T-cell (primary cell): ENCODE measurements at regions not wholly inside any gene's neighbourhood (a gene's known extent, or its start where the extent isn't known, plus 50 kb on each side); places are given as distances from the start of the nearest gene placed in this dataset.

ENCODE experiments used
- ATAC-seq, 4 experiments: fragments of 200-7000 bp in 3 of 4; fragments of 150-1000 bp in 1 of 4; cut with Tn5 transposase; replicated peaks in 1 of 4; 1 replicate in 3 of 4; 2 replicates in 1 of 4; pipeline ENCODE4 v1.10.0; 2021; ENCODE audit warnings: moderate library complexity in 3 of 4, mild to moderate bottlenecking in 2 of 4, moderate number of reproducible peaks in 1 of 4
- CTCF ChIA-PET, 2 donors: fragments of 300-600 bp; sonication (Branson Sonifier 250); formaldehyde crosslinking; loops; one replicate each; lab custom pipeline; 2022; ENCODE audit warnings: antibody characterized with exemption in 2 of 2; lab: Charles Lee
- POLR2A ChIA-PET, 2 donors: fragments of 300-600 bp; sonication (Branson Sonifier 250); formaldehyde crosslinking; loops; one replicate each; lab custom pipeline; 2022; ENCODE audit warnings: antibody characterized with exemption in 2 of 2; lab: Charles Lee
- DNase-seq, 35 experiments: peaks; one replicate each; pipeline versions ENCODE4 v3.0.0 to v3.0.0-alpha.2; 2013 to 2023
- H3K27ac ChIP-seq: one replicate; pipeline ENCODE4 v1.5.1; 2013; ENCODE audit warnings: low read length
- H3K27me3 ChIP-seq, 2 experiments: replicated peaks in 1 of 2; 1 replicate in 1 of 2; 2 replicates in 1 of 2; pipeline versions ENCODE4 v1.6.1 to v1.7.0; 2013; ENCODE audit warnings: low read length in 1 of 2, mixed read lengths in 1 of 2; ENCODE audit not compliant: control insufficient read depth in 2 of 2, insufficient read depth in 2 of 2; ENCODE audit errors: extremely low read depth in 1 of 2
- H3K36me3 ChIP-seq, 2 donors: 1 replicate in 1 of 2; 2 replicates in 1 of 2; pipeline versions ENCODE4 v1.6.1 to v1.7.0; 2013; ENCODE audit warnings: low read length in 1 of 2; ENCODE audit not compliant: control insufficient read depth in 2 of 2, insufficient read depth in 1 of 2; ENCODE audit errors: extremely low read depth in 1 of 2
- H3K4me1 ChIP-seq, 2 experiments: 1 replicate in 1 of 2; 2 replicates in 1 of 2; pipeline versions ENCODE4 v1.6.1 to v1.7.0; 2013; ENCODE audit warnings: low read length in 2 of 2, mixed read lengths in 1 of 2; ENCODE audit not compliant: insufficient read depth in 2 of 2, control insufficient read depth in 1 of 2; ENCODE audit errors: extremely low read depth in 1 of 2
- H3K4me3 ChIP-seq, 2 donors: 1 replicate in 1 of 2; 2 replicates in 1 of 2; pipeline versions ENCODE4 v1.5.1 to v1.7.0; 2013; ENCODE audit warnings: mild to moderate bottlenecking in 2 of 2, low read length in 1 of 2, moderate library complexity in 1 of 2; ENCODE audit not compliant: control insufficient read depth in 1 of 2; ENCODE audit errors: extremely low read depth in 1 of 2
- H3K9me3 ChIP-seq: 2 replicates; pipeline ENCODE4 v1.7.0; 2013
- H3K27ac Mint-ChIP-seq, 2 donors: one replicate each; pipeline ENCODE4 v1.8.0; 2020 to 2021; ENCODE audit warnings: mild to moderate bottlenecking in 2 of 2, mixed read lengths in 2 of 2
- H3K27me3 Mint-ChIP-seq, 2 donors: one replicate each; pipeline ENCODE4 v1.8.0; 2021 to 2022; ENCODE audit warnings: mixed read lengths in 2 of 2
- H3K36me3 Mint-ChIP-seq: one replicate; pipeline ENCODE4 v1.8.0; 2021; ENCODE audit warnings: mixed read lengths
- H3K4me1 Mint-ChIP-seq, 3 donors: one replicate each; pipeline ENCODE4 v1.8.0; 2020 to 2022; ENCODE audit warnings: mixed read lengths in 3 of 3, mild to moderate bottlenecking in 1 of 3
- H3K4me3 Mint-ChIP-seq, 3 donors: one replicate each; pipeline ENCODE4 v1.8.0; 2020 to 2022; ENCODE audit warnings: mild to moderate bottlenecking in 3 of 3, mixed read lengths in 3 of 3, moderate library complexity in 3 of 3
- H3K9me3 Mint-ChIP-seq, 3 donors: one replicate each; pipeline ENCODE4 v1.8.0; 2020 to 2022; ENCODE audit warnings: mixed read lengths in 3 of 3
- WGBS: methylation state at CpG from one replicate; pipeline ENCODE4 v1.1.5; 2013; ENCODE audit warnings: missing lambda C conversion rate; ENCODE audit not compliant: insufficient coverage; 5-methylcytosine and 5-hydroxymethylcytosine counted together

GRCh38 chr1:221839782-221840395 is 98.0 kb upstream of the DUSP10 start:
- WGBS = 33% methylated on average over 7 of the region's 7 CpGs
- Histone ChIP-seq H3K27ac (peak overlapping the region; percentile 39), H3K9me3 (no peaks in the 10 kb centered on the region), H3K36me3 (no peaks in the 10 kb centered on the region), H3K4me1 (peaks cover 6 to 21% of the 10 kb centered on the region in 2 experiments), H3K4me3 (no peak overlapping the region), H3K27me3 (no peaks in the 10 kb centered on the region)
- Mint-ChIP-seq H3K27me3 (peaks cover 0 to 3% of the 10 kb centered on the region in 2 donors), H3K4me1 (peaks cover 15 to 40% (median 36%) of the 10 kb centered on the region in 3 donors), H3K9me3 (no peaks in the 10 kb centered on the region), H3K36me3 (no peaks in the 10 kb centered on the region), H3K27ac (peak overlapping the region; percentile 69 to 82), H3K4me3 (no peak overlapping the region)
- CTCF ChIA-PET = interaction anchor here in 1 of 2 donors (1.0 kb wide), 1 partner anchor 11 kb away, joined by 4 read pairs; no protein-coding TSS in a partner anchor
- ATAC-seq (peak; percentile 72 to 91 (median 82)), DNase-seq (peak in 34 of 35 experiments; percentile 9 to 76 (median 52))
- POLR2A ChIA-PET = interaction anchor here in 1 of 2 donors (2.1 kb wide), 1 partner anchor 11 kb away, joined by 8 read pairs; no protein-coding TSS in a partner anchor

- Histone ChIP-seq H3K4me3 (no peak overlapping the region), H3K4me1 (peaks cover 6 to 21% of the 10 kb centered on the region in 2 experiments), H3K36me3 (no peaks in the 10 kb centered on the region), H3K9me3 (no peaks in the 10 kb centered on the region), H3K27me3 (no peaks in the 10 kb centered on the region), H3K27ac (peak overlapping the region; percentile 39)
- Mint-ChIP-seq H3K27ac (peak overlapping the region; percentile 69 to 82), H3K27me3 (peaks cover 0 to 3% of the 10 kb centered on the region in 2 donors), H3K4me1 (peaks cover 15 to 40% (median 36%) of the 10 kb centered on the region in 3 donors), H3K36me3 (no peaks in the 10 kb centered on the region), H3K9me3 (no peaks in the 10 kb centered on the region), H3K4me3 (no peak overlapping the region)
- POLR2A ChIA-PET = interaction anchor here in 1 of 2 donors (2.1 kb wide), 1 partner anchor 10 kb away, joined by 8 read pairs; no protein-coding TSS in a partner anchor
- DNase-seq (peak in 1 of 35 experiments; percentile 14), ATAC-seq (peak in 2 of 4 experiments; percentile 9 to 20)
- CTCF ChIA-PET = interaction anchor here in 1 of 2 donors (1.0 kb wide), 1 partner anchor 10 kb away, joined by 4 read pairs; no protein-coding TSS in a partner anchor
- WGBS = 83% methylated on average over 1 of the region's 1 CpG
These were observed 97.4 kb upstream of the DUSP10 start for GRCh38 chr1:221839321-221839720.

DNA sequence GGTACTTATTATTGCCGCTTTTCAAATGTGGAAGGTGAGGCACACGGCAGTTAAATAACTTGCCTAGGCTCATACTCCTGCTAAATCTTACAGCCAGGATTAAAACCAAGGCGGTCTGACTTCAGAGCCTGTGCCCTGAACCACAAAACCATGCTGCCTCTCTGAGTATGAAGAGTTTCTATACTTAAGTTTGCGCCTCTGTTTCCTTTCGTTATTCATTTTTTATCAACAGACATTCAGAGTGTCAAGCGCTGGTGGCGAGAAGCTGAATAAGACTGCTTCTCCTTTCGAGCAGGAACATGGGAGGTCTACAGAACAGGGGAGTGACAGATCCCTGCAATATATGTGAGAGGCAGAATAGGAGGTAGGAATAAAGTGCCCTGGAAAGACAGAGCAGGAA is 96.0 kb upstream of the DUSP10 start:
- Mint-ChIP-seq H3K36me3 (no peaks in the 10 kb centered on the region), H3K27me3 (peaks cover 0 to 3% of the 10 kb centered on the region in 2 donors), H3K27ac (peak overlapping the region; percentile 49 to 78), H3K4me1 (peaks cover 15 to 40% (median 36%) of the 10 kb centered on the region in 3 donors), H3K4me3 (peak overlapping the region in 2 of 3 donors; percentile 50 to 58), H3K9me3 (no peaks in the 10 kb centered on the region)
- Histone ChIP-seq H3K9me3 (no peaks in the 10 kb centered on the region), H3K27me3 (no peaks in the 10 kb centered on the region), H3K4me3 (peak overlapping the region; percentile 2 to 17), H3K36me3 (no peaks in the 10 kb centered on the region), H3K4me1 (peaks cover 6 to 21% of the 10 kb centered on the region in 2 experiments), H3K27ac (peak overlapping the region; percentile 37)
- DNase-seq (peak in 24 of 35 experiments; percentile 2 to 59 (median 12)), ATAC-seq (peak in 3 of 4 experiments; percentile 50 to 63 (median 51))
- CTCF ChIA-PET = no interaction called here
- POLR2A ChIA-PET = no interaction called here
- 11% methylated on average over 3 of the region's 8 CpGs for WGBS

- 100% methylated on average over 2 of the region's 3 CpGs for WGBS
- Mint-ChIP-seq H3K9me3 (no peaks in the 10 kb centered on the region), H3K4me1 (peaks cover 18 to 39% (median 33%) of the 10 kb centered on the region in 3 donors), H3K36me3 (no peaks in the 10 kb centered on the region), H3K27me3 (peaks cover 0 to 3% of the 10 kb centered on the region in 2 donors), H3K27ac (no peak overlapping the region), H3K4me3 (no peak overlapping the region)
- Histone ChIP-seq H3K9me3 (no peaks in the 10 kb centered on the region), H3K27ac (no peak overlapping the region), H3K4me1 (peaks cover 6 to 27% of the 10 kb centered on the region in 2 experiments), H3K27me3 (no peaks in the 10 kb centered on the region), H3K4me3 (no peak overlapping the region), H3K36me3 (no peaks in the 10 kb centered on the region)
- ChIA-PET CTCF (no interaction called here), POLR2A (no interaction called here)
- ATAC-seq = no peak
- no peak for DNase-seq
These were observed 93.0 kb upstream of the DUSP10 start for GRCh38 chr1:221834698-221835513.

GRCh38 chr1:221832617-221833016 is 90.7 kb upstream of the DUSP10 start:
- no CpG with 5 or more reads among the region's 2 CpGs for WGBS
- CTCF ChIA-PET = no interaction called here
- POLR2A ChIA-PET = no interaction called here

DNA sequence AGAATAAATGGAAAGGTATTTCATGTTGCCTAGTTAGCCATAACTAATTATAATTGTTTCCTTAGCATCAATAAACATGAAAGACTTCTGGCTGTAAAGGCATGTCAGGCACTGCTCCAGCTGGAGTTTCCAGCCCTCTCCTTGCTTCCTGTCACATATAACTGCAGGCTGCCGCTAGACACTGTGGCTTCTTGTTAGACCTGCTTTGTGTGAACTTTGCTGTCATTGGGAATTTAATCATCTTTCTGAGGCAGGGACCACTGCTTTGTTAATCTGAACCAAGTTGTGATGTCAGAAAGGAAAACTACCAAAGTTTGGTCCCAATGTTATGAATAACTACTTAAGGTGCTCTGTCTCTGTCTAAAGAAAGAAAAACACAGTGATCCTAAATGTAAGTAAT is 90.3 kb upstream of the DUSP10 start:
- H3K27me3 Mint-ChIP-seq = peaks cover 0 to 3% of the 10 kb centered on the region in 2 donors
- H3K27ac ChIP-seq = no peak overlapping the region
- no peaks in the 10 kb centered on the region for H3K27me3 ChIP-seq
- no peak overlapping the region for H3K4me3 Mint-ChIP-seq
- peaks cover 0 to 4% (median 0%) of the 10 kb centered on the region in 3 donors for H3K9me3 Mint-ChIP-seq
- H3K4me3 ChIP-seq = no peak overlapping the region
- no peak overlapping the region for H3K27ac Mint-ChIP-seq
- WGBS = no CpG with 5 or more reads among the region's 1 CpG
- H3K36me3 Mint-ChIP-seq = no peaks in the 10 kb centered on the region
- no peaks in the 10 kb centered on the region for H3K36me3 ChIP-seq
- ChIA-PET POLR2A (no interaction called here), CTCF (no interaction called here)
- ATAC-seq (no peak), DNase-seq (no peak)
- H3K4me1 ChIP-seq = peaks cover 4 to 14% of the 10 kb centered on the region in 2 experiments
- H3K9me3 ChIP-seq = no peaks in the 10 kb centered on the region
- peaks cover 23 to 42% (median 36%) of the 10 kb centered on the region in 3 donors for H3K4me1 Mint-ChIP-seq

More at GRCh38 chr1:221832617-221833016, 90.7 kb upstream of the DUSP10 start:
- no peaks in the 10 kb centered on the region for H3K36me3 Mint-ChIP-seq
- H3K4me3 Mint-ChIP-seq = no peak overlapping the region
- ATAC-seq (no peak), DNase-seq (no peak)
- no peaks in the 10 kb centered on the region for H3K9me3 ChIP-seq
- no peak overlapping the region for H3K4me3 ChIP-seq
- peaks cover 22 to 41% (median 36%) of the 10 kb centered on the region in 3 donors for H3K4me1 Mint-ChIP-seq
- H3K27me3 ChIP-seq = no peaks in the 10 kb centered on the region
- no peak overlapping the region for H3K27ac Mint-ChIP-seq
- no peaks in the 10 kb centered on the region for H3K36me3 ChIP-seq
- peaks cover 0 to 3% of the 10 kb centered on the region in 2 donors for H3K27me3 Mint-ChIP-seq
- no peak overlapping the region for H3K27ac ChIP-seq
- peaks cover 0 to 4% (median 0%) of the 10 kb centered on the region in 3 donors for H3K9me3 Mint-ChIP-seq
- peaks cover 5 to 14% of the 10 kb centered on the region in 2 experiments for H3K4me1 ChIP-seq
